ENCODE measurements at regions not wholly inside any gene's neighbourhood (a gene's known extent, or its start where the extent isn't known, plus 50 kb on each side); places are given as distances from the start of the nearest gene placed in this dataset.

GRCh38 chr2:14272396-14273075, 360.0 kb upstream of the LRATD1 start:
- Histone ChIP-seq H3K4me2 (ENCODE audit: extremely low read depth, insufficient read depth, low read length) (no peak overlapping the region), H3K27ac (ENCODE audit: insufficient read depth, low read length) (no peak overlapping the region), H3K9ac (ENCODE audit: insufficient read depth, low read length) (no peak overlapping the region), H2AFZ (ENCODE audit: low read length) (no peak overlapping the region), H3K27me3 (ENCODE audit: control insufficient read depth, insufficient read depth, low read length) (no peaks in the 10 kb centered on the region), H3K36me3 (ENCODE audit: control insufficient read depth, insufficient read depth, low read length) (no peaks in the 10 kb centered on the region), H3K9me3 (ENCODE audit: control insufficient read depth, insufficient read depth, low read depth, low read length) (no peaks in the 10 kb centered on the region), H3K4me3 (replicated peaks in 1 of 4; ENCODE audit: control extremely low read depth in 1 of 4, insufficient read depth in 1 of 4, low read depth in 3 of 4, low read length in 4 of 4) (no peak overlapping the region), H3K4me1 (ENCODE audit: control insufficient read depth, extremely low read depth, insufficient read depth, low read length) (no peaks in the 10 kb centered on the region), H4K20me1 (ENCODE audit: control insufficient read depth, extremely low read depth, insufficient read depth, low read length) (no peaks in the 10 kb centered on the region), H3K79me2 (ENCODE audit: control insufficient read depth, insufficient read depth, low read length) (no peaks in the 10 kb centered on the region)
- no peak for DNase-seq (ENCODE audit: low read depth in 2 of 2)
- TF ChIP-seq CTCF (conservative IDR thresholded peaks at IDR 0.05 in 1 of 2, IDR thresholded peaks at IDR 0.05 in 1 of 2; ENCODE audit: low read depth in 1 of 2, low read length in 2 of 2) (no peak), EZH2 (IDR thresholded peaks at IDR 0.05; ENCODE audit: low read length, missing control alignments) (no peak)

DNA sequence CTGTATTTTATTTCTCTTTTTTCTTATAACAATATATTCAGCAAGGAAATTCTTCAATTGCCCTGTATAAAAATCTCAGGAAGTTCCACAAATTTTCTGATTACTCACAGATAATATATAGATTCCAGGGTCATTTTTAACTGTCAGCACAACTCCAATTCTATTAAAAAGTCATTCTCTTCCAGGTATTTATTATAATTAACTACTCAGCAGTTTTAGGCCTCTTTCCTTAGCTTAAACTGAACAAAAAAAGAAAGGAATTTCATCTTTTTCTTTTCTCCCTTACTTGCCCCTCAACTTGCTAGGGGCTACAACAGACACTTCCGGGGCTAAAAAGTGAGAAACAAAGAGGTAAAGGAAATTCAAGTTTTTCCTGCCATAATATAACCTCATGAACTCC, 358.9 kb upstream of the LRATD1 start:
- TF ChIP-seq EZH2 (IDR thresholded peaks at IDR 0.05; ENCODE audit: low read length, missing control alignments) (no peak), CTCF (conservative IDR thresholded peaks at IDR 0.05 in 1 of 2, IDR thresholded peaks at IDR 0.05 in 1 of 2; ENCODE audit: low read depth in 1 of 2, low read length in 2 of 2) (no peak)
- Histone ChIP-seq H2AFZ (ENCODE audit: low read length) (no peak overlapping the region), H4K20me1 (ENCODE audit: control insufficient read depth, extremely low read depth, insufficient read depth, low read length) (no peaks in the 10 kb centered on the region), H3K79me2 (ENCODE audit: control insufficient read depth, insufficient read depth, low read length) (no peaks in the 10 kb centered on the region), H3K4me1 (ENCODE audit: control insufficient read depth, extremely low read depth, insufficient read depth, low read length) (no peaks in the 10 kb centered on the region), H3K9ac (ENCODE audit: insufficient read depth, low read length) (no peak overlapping the region), H3K4me3 (replicated peaks in 1 of 4; ENCODE audit: control extremely low read depth in 1 of 4, insufficient read depth in 1 of 4, low read depth in 3 of 4, low read length in 4 of 4) (no peak overlapping the region), H3K36me3 (ENCODE audit: control insufficient read depth, insufficient read depth, low read length) (no peaks in the 10 kb centered on the region), H3K27me3 (ENCODE audit: control insufficient read depth, insufficient read depth, low read length) (no peaks in the 10 kb centered on the region), H3K4me2 (ENCODE audit: extremely low read depth, insufficient read depth, low read length) (no peak overlapping the region), H3K9me3 (ENCODE audit: control insufficient read depth, insufficient read depth, low read depth, low read length) (no peaks in the 10 kb centered on the region), H3K27ac (ENCODE audit: insufficient read depth, low read length) (no peak overlapping the region)
- no peak for DNase-seq (ENCODE audit: low read depth in 2 of 2)

DNA sequence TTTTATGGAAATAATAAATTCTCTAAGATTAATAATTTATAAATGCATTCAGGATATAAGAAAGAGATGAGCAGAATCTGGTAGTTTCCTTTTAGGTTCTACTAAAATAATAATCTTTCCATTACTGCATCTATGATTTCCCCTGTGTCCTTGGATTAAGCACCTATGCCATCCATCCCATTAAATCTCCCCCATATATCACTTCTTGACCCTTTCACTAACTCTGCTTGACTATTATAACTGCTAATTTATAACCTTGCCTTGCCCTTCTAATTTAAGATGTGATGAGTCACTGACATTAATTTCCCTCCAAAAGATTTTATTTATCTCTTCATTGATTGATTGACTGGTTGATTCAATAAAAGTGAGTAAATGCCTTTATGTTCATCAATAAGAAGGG, 348.3 kb upstream of the LRATD1 start:
- Histone ChIP-seq H2AFZ (ENCODE audit: low read length) (no peak overlapping the region), H3K79me2 (ENCODE audit: control insufficient read depth, insufficient read depth, low read length) (no peaks in the 10 kb centered on the region), H3K9ac (ENCODE audit: insufficient read depth, low read length) (no peak overlapping the region), H3K4me1 (ENCODE audit: control insufficient read depth, extremely low read depth, insufficient read depth, low read length) (no peaks in the 10 kb centered on the region), H3K27ac (ENCODE audit: insufficient read depth, low read length) (no peak overlapping the region), H3K36me3 (ENCODE audit: control insufficient read depth, insufficient read depth, low read length) (no peaks in the 10 kb centered on the region), H3K4me3 (replicated peaks in 1 of 4; ENCODE audit: control extremely low read depth in 1 of 4, insufficient read depth in 1 of 4, low read depth in 3 of 4, low read length in 4 of 4) (no peak overlapping the region), H4K20me1 (ENCODE audit: control insufficient read depth, extremely low read depth, insufficient read depth, low read length) (no peaks in the 10 kb centered on the region), H3K27me3 (ENCODE audit: control insufficient read depth, insufficient read depth, low read length) (no peaks in the 10 kb centered on the region), H3K9me3 (ENCODE audit: control insufficient read depth, insufficient read depth, low read depth, low read length) (no peaks in the 10 kb centered on the region), H3K4me2 (ENCODE audit: extremely low read depth, insufficient read depth, low read length) (no peak overlapping the region)
- DNase-seq (ENCODE audit: low read depth in 2 of 2), result no peak
- TF ChIP-seq CTCF (conservative IDR thresholded peaks at IDR 0.05 in 1 of 2, IDR thresholded peaks at IDR 0.05 in 1 of 2; ENCODE audit: low read depth in 1 of 2, low read length in 2 of 2) (no peak), EZH2 (IDR thresholded peaks at IDR 0.05; ENCODE audit: low read length, missing control alignments) (no peak)
